ENCODE measurements at regions not wholly inside any gene's neighbourhood (a gene's known extent, or its start where the extent isn't known, plus 50 kb on each side); places are given as distances from the start of the nearest gene placed in this dataset.
A peak's percentile ranks its signal among the peaks of the same experiment; 100 is the strongest.

GRCh38 chr12:47014474-47014873 lies 64.9 kb upstream of the PCED1B start:
- dilution Hi-C loops (cut with MboI; ENCODE audit: extremely low pct_ligation_motif_present, low sequenced_read_pairs), result no loop called here
- H3K9me3 ChIP-seq (ENCODE audit: control insufficient read depth, low read depth, low read length), result no peaks in the 10 kb centered on the region
- no peaks in the 10 kb centered on the region for H4K20me1 ChIP-seq (ENCODE audit: control insufficient read depth, extremely low read depth, insufficient read depth, low read length)
- H3K27me3 ChIP-seq (ENCODE audit: control insufficient read depth, extremely low read depth, insufficient read depth, low read length), result no peaks in the 10 kb centered on the region
- FAIRE-seq, result peak; percentile 89
- peaks cover 32% of the 10 kb centered on the region for H3K4me1 ChIP-seq (ENCODE audit: control insufficient read depth, extremely low read depth, insufficient read depth, low read length)
- no peak for DNase-seq (ENCODE audit: low read depth, low spot score)
- H3K4me2 ChIP-seq (ENCODE audit: control insufficient read depth, extremely low read depth, insufficient read depth, low read depth, low read length), result no peak overlapping the region
- H3K79me2 ChIP-seq (ENCODE audit: control insufficient read depth, insufficient read depth, low read length), result no peaks in the 10 kb centered on the region
- H3K9me1 ChIP-seq (ENCODE audit: control insufficient read depth, extremely low read depth, insufficient read depth, low read length), result no peaks in the 10 kb centered on the region
- no peak overlapping the region for H2AFZ ChIP-seq (ENCODE audit: control insufficient read depth, low read length)
- H3K27ac ChIP-seq (ENCODE audit: control insufficient read depth, insufficient read depth, low read length), result no peak overlapping the region
- H3K4me3 ChIP-seq (ENCODE audit: control insufficient read depth in 2 of 3, extremely low read depth in 1 of 3, insufficient read depth in 2 of 3, low read depth in 1 of 3, low read length in 3 of 3), result no peak overlapping the region
- H3K36me3 ChIP-seq (ENCODE audit: control insufficient read depth in 2 of 2, extremely low read depth in 1 of 2, insufficient read depth in 2 of 2, low read length in 2 of 2), result no peaks in the 10 kb centered on the region
- no peak for TF ChIP-seq EZH2 (IDR thresholded peaks at IDR 0.05; ENCODE audit: low read length)
- TF ChIP-seq, protein P1, sequence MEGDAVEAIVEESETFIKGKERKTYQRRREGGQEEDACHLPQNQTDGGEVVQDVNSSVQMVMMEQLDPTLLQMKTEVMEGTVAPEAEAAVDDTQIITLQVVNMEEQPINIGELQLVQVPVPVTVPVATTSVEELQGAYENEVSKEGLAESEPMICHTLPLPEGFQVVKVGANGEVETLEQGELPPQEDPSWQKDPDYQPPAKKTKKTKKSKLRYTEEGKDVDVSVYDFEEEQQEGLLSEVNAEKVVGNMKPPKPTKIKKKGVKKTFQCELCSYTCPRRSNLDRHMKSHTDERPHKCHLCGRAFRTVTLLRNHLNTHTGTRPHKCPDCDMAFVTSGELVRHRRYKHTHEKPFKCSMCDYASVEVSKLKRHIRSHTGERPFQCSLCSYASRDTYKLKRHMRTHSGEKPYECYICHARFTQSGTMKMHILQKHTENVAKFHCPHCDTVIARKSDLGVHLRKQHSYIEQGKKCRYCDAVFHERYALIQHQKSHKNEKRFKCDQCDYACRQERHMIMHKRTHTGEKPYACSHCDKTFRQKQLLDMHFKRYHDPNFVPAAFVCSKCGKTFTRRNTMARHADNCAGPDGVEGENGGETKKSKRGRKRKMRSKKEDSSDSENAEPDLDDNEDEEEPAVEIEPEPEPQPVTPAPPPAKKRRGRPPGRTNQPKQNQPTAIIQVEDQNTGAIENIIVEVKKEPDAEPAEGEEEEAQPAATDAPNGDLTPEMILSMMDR (optimal IDR thresholded peaks at IDR 0.05 in 1 of 3, IDR thresholded peaks at IDR 0.05 in 1 of 3, conservative IDR thresholded peaks at IDR 0.05 in 1 of 3; ENCODE audit: extremely low read depth in 1 of 3, insufficient read depth in 2 of 3, low read length in 3 of 3), result no peak
- no peak overlapping the region for H3K9ac ChIP-seq (ENCODE audit: control insufficient read depth, extremely low read depth, insufficient read depth, low read length)

GRCh38 chr12:47015381-47015780 lies 64.0 kb upstream of the PCED1B start:
- H2AFZ ChIP-seq (ENCODE audit: control insufficient read depth, low read length), result no peak overlapping the region
- DNase-seq (ENCODE audit: low read depth, low spot score) (no peak), FAIRE-seq (no peak)
- no peaks in the 10 kb centered on the region for H3K79me2 ChIP-seq (ENCODE audit: control insufficient read depth, insufficient read depth, low read length)
- H3K4me1 ChIP-seq (ENCODE audit: control insufficient read depth, extremely low read depth, insufficient read depth, low read length), result peaks cover 32% of the 10 kb centered on the region
- no peak overlapping the region for H3K4me3 ChIP-seq (ENCODE audit: control insufficient read depth in 2 of 3, extremely low read depth in 1 of 3, insufficient read depth in 2 of 3, low read depth in 1 of 3, low read length in 3 of 3)
- no peaks in the 10 kb centered on the region for H3K9me1 ChIP-seq (ENCODE audit: control insufficient read depth, extremely low read depth, insufficient read depth, low read length)
- no peaks in the 10 kb centered on the region for H3K9me3 ChIP-seq (ENCODE audit: control insufficient read depth, low read depth, low read length)
- dilution Hi-C loops (cut with MboI; ENCODE audit: extremely low pct_ligation_motif_present, low sequenced_read_pairs), result no loop called here
- H3K9ac ChIP-seq (ENCODE audit: control insufficient read depth, extremely low read depth, insufficient read depth, low read length), result no peak overlapping the region
- H3K27ac ChIP-seq (ENCODE audit: control insufficient read depth, insufficient read depth, low read length), result no peak overlapping the region
- no peaks in the 10 kb centered on the region for H3K27me3 ChIP-seq (ENCODE audit: control insufficient read depth, extremely low read depth, insufficient read depth, low read length)
- TF ChIP-seq EZH2 (IDR thresholded peaks at IDR 0.05; ENCODE audit: low read length), result no peak
- TF ChIP-seq, protein P1 (optimal IDR thresholded peaks at IDR 0.05 in 1 of 3, IDR thresholded peaks at IDR 0.05 in 1 of 3, conservative IDR thresholded peaks at IDR 0.05 in 1 of 3; ENCODE audit: extremely low read depth in 1 of 3, insufficient read depth in 2 of 3, low read length in 3 of 3), result no peak
- no peaks in the 10 kb centered on the region for H4K20me1 ChIP-seq (ENCODE audit: control insufficient read depth, extremely low read depth, insufficient read depth, low read length)
- no peak overlapping the region for H3K4me2 ChIP-seq (ENCODE audit: control insufficient read depth, extremely low read depth, insufficient read depth, low read depth, low read length)
- no peaks in the 10 kb centered on the region for H3K36me3 ChIP-seq (ENCODE audit: control insufficient read depth in 2 of 2, extremely low read depth in 1 of 2, insufficient read depth in 2 of 2, low read length in 2 of 2)
